HCT116 (cell line): ENCODE measurements at regions not wholly inside any gene's neighbourhood (a gene's known extent, or its start where the extent isn't known, plus 50 kb on each side); places are given as distances from the start of the nearest gene placed in this dataset.

Experiments
- ATAC-seq: fragments of 200-7000 bp; cut with Tn5 transposase; 2 replicates; pipeline ENCODE4 v1.9.1; 2020; ENCODE audit warnings: mild to moderate bottlenecking, moderate library complexity
- BruUV-seq: library from RNA; stranded (reverse); fragments of 400-500 nt; replicated peaks from 2 replicates; lab custom pipeline; 2021; lab: Mats Ljungman, UMichigan
- CTCF ChIA-PET: fragments of 300-600 bp; sonication (Branson Sonifier 250); formaldehyde crosslinking; loops from one replicate; lab custom pipeline; 2021; ENCODE audit warnings: antibody characterized with exemption; lab: Charles Lee
- POLR2A ChIA-PET: fragments of 300-600, 350-600 bp; sonication (Branson Sonifier 250); formaldehyde crosslinking; loops from one replicate; lab custom pipeline; 2021; ENCODE audit warnings: antibody characterized with exemption; lab: Charles Lee
- RAD21 ChIA-PET, 2 experiments: fragments of 300-600 bp; sonication (Branson Sonifier 250); formaldehyde crosslinking; loops; one replicate each; lab custom pipeline; 2023; ENCODE audit warnings: low total read pairs in 2 of 2; ENCODE audit not compliant: uncharacterized antibody in 2 of 2, unreplicated experiment in 2 of 2, low non-redundant PET in 1 of 2; lab: Charles Lee
- DNase-seq: peaks from one replicate; pipeline ENCODE4 v3.0.0-alpha.2; 2010; ENCODE audit warnings: low read depth, low spot score
- H2AFZ ChIP-seq: fragments of 200-600 bp; shearing (Covaris generic), sonication (generic); 2 replicates; pipeline ENCODE4 v1.6.1; 2017; ENCODE audit warnings: low read depth, mixed run types, mixed read lengths, antibody characterized with exemption, low read length; ENCODE audit not compliant: poor library complexity, severe bottlenecking
- H3K27ac ChIP-seq: 2 replicates; pipeline ENCODE4 v1.5.1; 2012; ENCODE audit warnings: low read depth, low read length
- H3K27me3 ChIP-seq: fragments of 200-600 bp; sonication (generic); 2 replicates; pipeline ENCODE4 v1.6.1; 2016; ENCODE audit warnings: mixed run types, low read length, mixed read lengths; ENCODE audit not compliant: insufficient read depth
- H3K36me3 ChIP-seq, 2 experiments: fragments of 200-500 bp in 1 of 2; fragments of 200-600 bp in 1 of 2; sonication (Bioruptor generic) in 1 of 2; sonication (generic) in 1 of 2; 2 replicates each; pipeline versions ENCODE4 v1.5.1 to v1.6.1; 2014 to 2016; ENCODE audit warnings: low read length in 2 of 2, inconsistent platforms in 1 of 2, mixed read lengths in 1 of 2, mixed run types in 1 of 2; ENCODE audit not compliant: insufficient read depth in 2 of 2, control insufficient read depth in 1 of 2
- H3K4me1 ChIP-seq, 2 experiments: fragments of 200-600 bp in 1 of 2; sonication (generic) in 1 of 2; 2 replicates each; pipeline versions ENCODE4 v1.5.1 to v1.6.1; 2012 to 2017; ENCODE audit warnings: low read length in 2 of 2, inconsistent platforms in 1 of 2, mild to moderate bottlenecking in 1 of 2, mixed read lengths in 1 of 2, mixed run types in 1 of 2, moderate library complexity in 1 of 2; ENCODE audit not compliant: insufficient read depth in 2 of 2, control insufficient read depth in 1 of 2
- H3K4me2 ChIP-seq: fragments of 200-600 bp; sonication (generic); 2 replicates; pipeline ENCODE4 v1.6.1; 2017; ENCODE audit warnings: mixed run types, low read length, mixed read lengths
- H3K4me3 ChIP-seq, 2 experiments: fragments of 200-600 bp in 1 of 2; sonication (generic) in 1 of 2; replicated peaks in 1 of 2; 2 replicates each; pipeline ENCODE4 v1.5.1; 2011 to 2016; ENCODE audit warnings: low read length in 2 of 2, control low read depth in 1 of 2, low read depth in 1 of 2, mild to moderate bottlenecking in 1 of 2, mixed read lengths in 1 of 2, mixed run types in 1 of 2
- H3K79me2 ChIP-seq: fragments of 200-600 bp; sonication (generic); 2 replicates; pipeline ENCODE4 v1.6.1; 2017; ENCODE audit warnings: mild to moderate bottlenecking, mixed run types, low read length, moderate library complexity, mixed read lengths; ENCODE audit not compliant: insufficient read depth
- H3K9ac ChIP-seq: fragments of 200-600 bp; sonication (generic); 2 replicates; pipeline ENCODE4 v1.6.1; 2016; ENCODE audit warnings: low read length, mixed read lengths
- H3K9me2 ChIP-seq: fragments of 200-600 bp; sonication (generic), shearing (Covaris generic); 2 replicates; pipeline ENCODE4 v1.6.1; 2017; ENCODE audit warnings: mixed run types, mild to moderate bottlenecking, moderate library complexity; ENCODE audit not compliant: insufficient read depth
- H3K9me3 ChIP-seq, 2 experiments: fragments of 200-500 bp in 1 of 2; fragments of 200-600 bp in 1 of 2; sonication (Bioruptor generic) in 1 of 2; sonication (generic) in 1 of 2; 2 replicates each; pipeline ENCODE4 v1.6.1; 2014 to 2017; ENCODE audit warnings: low read length in 2 of 2, mixed read lengths in 2 of 2, inconsistent platforms in 1 of 2, low read depth in 1 of 2, mild to moderate bottlenecking in 1 of 2, mixed run types in 1 of 2, moderate library complexity in 1 of 2; ENCODE audit not compliant: control insufficient read depth in 1 of 2, insufficient read depth in 1 of 2
- H4K20me1 ChIP-seq: fragments of 200-600 bp; sonication (generic), shearing (Covaris generic); 2 replicates; pipeline ENCODE4 v1.6.1; 2017; ENCODE audit warnings: mixed run types, mild to moderate bottlenecking, moderate library complexity; ENCODE audit not compliant: insufficient read depth
- ATF3 ChIP-seq: IDR thresholded peaks from 2 replicates; pipeline ENCODE4 v1.6.1; 2012
- CBX3 ChIP-seq: IDR thresholded peaks from 2 replicates; pipeline ENCODE4 v1.6.1; 2012; ENCODE audit warnings: low read depth
- CEBPB ChIP-seq: IDR thresholded peaks from 2 replicates; pipeline ENCODE4 v1.6.1; 2012; ENCODE audit warnings: low read depth
- CTCF ChIP-seq, 3 experiments: fragments of 200-600 bp in 1 of 3; sonication (generic) in 1 of 3; IDR thresholded peaks in 2 of 3; conservative IDR thresholded peaks in 1 of 3; 2 replicates each; pipeline ENCODE4 v1.5.1; 2012 to 2017; ENCODE audit warnings: low read depth in 2 of 3, low read length in 2 of 3, antibody characterized with exemption in 1 of 3, borderline replicate concordance in 1 of 3, control low read depth in 1 of 3, mild to moderate bottlenecking in 1 of 3, mixed read lengths in 1 of 3, mixed run types in 1 of 3, moderate library complexity in 1 of 3; ENCODE audit not compliant: insufficient read depth in 1 of 3
- EZH2 ChIP-seq: fragments of 200-600 bp; sonication (generic); IDR thresholded peaks from 2 replicates; pipeline ENCODE4 v1.6.1; 2017; ENCODE audit warnings: antibody characterized with exemption, mixed run types
- FOSL1 ChIP-seq: IDR thresholded peaks from 2 replicates; pipeline ENCODE4 v1.6.1; 2012; ENCODE audit warnings: low read depth
- JUND ChIP-seq: IDR thresholded peaks from 2 replicates; pipeline ENCODE4 v1.6.1; 2012
- MAX ChIP-seq: IDR thresholded peaks from 2 replicates; pipeline ENCODE4 v1.6.1; 2012
- SIN3A ChIP-seq: IDR thresholded peaks from 2 replicates; pipeline ENCODE4 v1.6.1; 2012; ENCODE audit warnings: low read depth
- ZBTB33 ChIP-seq: IDR thresholded peaks from 2 replicates; pipeline ENCODE4 v1.6.1; 2011; ENCODE audit warnings: mild to moderate bottlenecking, low read length, moderate library complexity; ENCODE audit not compliant: insufficient replicate concordance; ENCODE audit errors: extremely low read depth
- intact Hi-C: fragments of 100-400 bp; cut with micrococcal nuclease; formaldehyde crosslinking; loops from 2 replicates; pipeline ENCODE4 v1.10.0; 2022

GRCh38 chr6:90417385-90417784 lies 120.7 kb upstream of the BACH2 start:
- Histone ChIP-seq H3K79me2 (no peaks in the 10 kb centered on the region), H3K27ac (no peak overlapping the region), H3K9me2 (no peaks in the 10 kb centered on the region), H4K20me1 (no peaks in the 10 kb centered on the region), H3K4me2 (no peak overlapping the region), H2AFZ (no peak overlapping the region), H3K4me1 (peaks cover 0 to 21% of the 10 kb centered on the region in 2 experiments; a peak in 2 of 4 replicates), H3K36me3 (no peaks in the 10 kb centered on the region), H3K9ac (no peak overlapping the region), H3K27me3 (no peaks in the 10 kb centered on the region), H3K9me3 (no peaks in the 10 kb centered on the region), H3K4me3 (no peak overlapping the region)
- DNase-seq (no peak), ATAC-seq (no peak)
- RAD21 ChIA-PET = no interaction called here
- POLR2A ChIA-PET = no interaction called here
- CTCF ChIA-PET = no interaction called here
- TF ChIP-seq FOSL1 (no peak), MAX (no peak), ATF3 (no peak), CBX3 (no peak), JUND (no peak), CEBPB (no peak), SIN3A (no peak), ZBTB33 (no peak), CTCF (IDR thresholded peaks at IDR 0.05 in 2 of 3, conservative IDR thresholded peaks at IDR 0.05 in 1 of 3; ENCODE audit: borderline replicate concordance in 1 of 3, insufficient read depth in 1 of 3, low read depth in 2 of 3, low read length in 2 of 3) (no peak), EZH2 (no peak)
- no TSS peak for BruUV-seq
- intact Hi-C loops = no loop called here
